ENCODE measurements at regions not wholly inside any gene's neighbourhood (a gene's known extent, or its start where the extent isn't known, plus 50 kb on each side); places are given as distances from the start of the nearest gene placed in this dataset.
"Not testable (repeated sequence)": the region's sequence is repeated elsewhere in the genome, so short reads cannot be mapped to it uniquely, and the experiment has no call there.

DNA sequence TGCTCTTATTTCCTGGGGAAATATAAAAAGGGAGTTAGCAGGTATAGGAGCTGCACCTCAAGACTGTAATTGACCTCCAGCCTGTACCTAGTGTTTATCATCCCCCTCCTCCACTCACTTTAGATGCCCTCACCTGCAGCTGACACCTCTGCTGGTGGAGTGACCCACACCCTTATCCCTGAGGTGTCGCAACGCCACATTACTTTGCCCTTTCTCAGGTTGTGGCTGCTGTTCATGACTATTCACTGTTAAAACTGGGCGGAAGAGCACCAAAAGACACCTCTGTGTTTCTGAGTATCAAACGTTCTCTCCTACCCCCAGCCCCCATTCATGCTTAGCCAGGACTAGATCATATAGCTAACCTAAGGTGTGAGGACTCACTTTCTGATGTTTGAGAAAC, 101.5 kb upstream of the ADAMTS3 start:
- DNase-seq: no peak

DNA sequence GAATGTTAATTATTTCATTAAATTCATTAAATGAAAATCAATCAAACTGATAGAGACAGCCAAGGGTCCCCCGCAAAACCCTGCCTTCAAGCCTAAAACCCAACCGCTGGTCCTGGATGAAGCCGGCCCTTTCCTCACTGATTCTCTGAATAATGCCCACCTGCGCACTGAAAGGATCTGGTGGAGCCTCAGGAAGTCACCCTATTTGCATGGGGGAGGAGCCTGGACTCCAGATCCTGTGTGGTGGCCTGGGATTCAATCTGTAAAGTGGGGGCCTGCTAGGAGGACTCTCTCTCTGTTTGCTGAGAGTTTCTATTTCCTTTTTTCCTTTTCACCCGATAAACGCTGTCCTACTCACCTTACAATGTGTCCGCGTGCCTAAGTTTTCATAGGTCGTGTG, 97.9 kb upstream of the ADAMTS3 start:
- DNase-seq: no peak

DNA sequence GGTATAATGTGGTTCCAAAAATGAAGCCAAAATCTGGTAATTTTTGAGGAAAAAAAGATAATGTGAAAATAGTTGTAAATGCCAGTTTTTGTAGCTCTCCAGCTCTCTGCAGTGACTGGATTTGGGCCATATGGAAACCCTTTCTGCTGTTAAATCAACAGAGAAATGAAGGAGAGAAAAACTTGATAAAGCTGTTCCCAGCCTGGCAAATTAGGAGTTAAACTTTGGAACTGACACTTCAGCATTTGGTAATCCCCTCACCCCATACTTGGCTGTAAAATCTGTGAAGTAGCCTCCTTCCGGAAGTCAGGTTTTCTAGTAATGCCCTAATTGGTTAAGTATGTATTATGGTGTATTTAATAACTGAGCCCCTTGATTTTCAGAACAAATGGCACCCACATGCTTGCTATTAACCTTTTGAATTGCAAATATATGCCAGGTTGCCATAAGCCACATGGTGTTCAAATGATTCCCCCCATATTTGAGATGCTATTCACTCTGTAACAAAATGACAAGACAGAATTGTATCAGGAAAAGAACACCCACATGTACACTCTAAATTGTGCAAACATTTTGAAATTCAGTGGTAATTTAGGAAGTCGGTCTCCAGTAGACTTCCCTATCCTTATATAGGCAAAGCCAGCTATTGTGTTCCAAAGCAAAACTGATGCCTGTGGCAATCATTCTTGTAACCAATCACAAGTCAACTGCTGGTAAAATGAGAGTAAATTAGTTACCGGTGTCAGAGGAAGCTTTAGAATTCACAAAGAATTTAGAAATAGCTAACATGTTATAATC, 96.3 kb upstream of the ADAMTS3 start:
- peak; percentile 39 to 75 for DNase-seq

DNA sequence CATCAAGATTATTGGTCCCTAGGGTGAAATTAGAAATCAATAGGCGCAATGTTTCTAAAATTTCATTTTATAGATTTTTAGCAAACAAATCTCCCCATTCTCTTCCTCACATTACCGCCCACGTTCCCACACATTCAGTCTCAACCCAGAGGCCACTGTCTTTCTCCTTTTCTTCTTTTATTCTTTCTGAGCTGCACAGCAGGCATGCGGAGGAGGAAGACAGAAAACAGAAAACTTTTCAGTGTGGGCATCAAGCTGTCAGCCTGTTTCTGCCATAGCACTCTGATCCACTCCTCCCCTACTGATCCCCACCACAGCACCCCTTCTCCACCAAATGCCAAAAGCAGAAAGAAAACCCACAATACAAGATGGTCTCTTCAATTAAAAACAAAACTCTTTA, 94.8 kb upstream of the ADAMTS3 start:
- DNase-seq: no peak

DNA sequence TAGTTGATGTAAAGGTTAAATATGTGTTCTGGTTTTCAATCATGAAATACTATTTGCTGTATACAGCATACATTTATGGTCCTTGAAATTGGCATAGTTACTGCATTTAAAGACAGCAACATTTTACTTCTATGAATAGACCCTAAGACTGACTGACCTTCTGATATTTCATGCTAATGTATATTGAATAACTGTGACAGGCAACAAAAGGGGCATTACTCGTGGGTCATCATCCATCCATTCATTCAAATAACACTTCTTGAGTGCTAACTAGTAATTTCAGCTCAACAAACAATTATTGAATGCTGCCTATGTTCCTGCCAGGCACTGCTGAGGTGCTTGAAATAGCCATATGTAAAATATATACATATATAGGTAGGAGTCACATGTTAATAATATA, 92.8 kb upstream of the ADAMTS3 start:
- no peak for DNase-seq

DNA sequence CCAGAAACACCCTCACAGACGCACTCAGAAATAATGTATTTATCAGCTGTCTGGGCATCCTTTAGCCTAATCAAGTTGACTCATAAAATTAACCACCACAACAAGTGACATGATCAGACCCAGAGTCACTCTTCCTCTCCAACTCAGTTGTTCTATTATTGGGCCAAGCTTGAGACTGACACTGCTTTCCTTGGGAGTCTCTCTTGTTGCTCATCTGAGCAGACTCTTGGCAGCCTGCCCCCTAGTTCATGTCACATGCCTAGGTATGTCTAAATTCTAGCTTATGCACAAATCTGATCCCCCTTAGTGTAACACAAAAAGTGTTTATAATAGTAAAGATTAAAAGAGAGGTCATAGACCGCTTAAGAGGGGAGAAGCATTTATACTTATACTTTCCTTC, 72.6 kb upstream of the ADAMTS3 start:
- DNase-seq: no peak

DNA sequence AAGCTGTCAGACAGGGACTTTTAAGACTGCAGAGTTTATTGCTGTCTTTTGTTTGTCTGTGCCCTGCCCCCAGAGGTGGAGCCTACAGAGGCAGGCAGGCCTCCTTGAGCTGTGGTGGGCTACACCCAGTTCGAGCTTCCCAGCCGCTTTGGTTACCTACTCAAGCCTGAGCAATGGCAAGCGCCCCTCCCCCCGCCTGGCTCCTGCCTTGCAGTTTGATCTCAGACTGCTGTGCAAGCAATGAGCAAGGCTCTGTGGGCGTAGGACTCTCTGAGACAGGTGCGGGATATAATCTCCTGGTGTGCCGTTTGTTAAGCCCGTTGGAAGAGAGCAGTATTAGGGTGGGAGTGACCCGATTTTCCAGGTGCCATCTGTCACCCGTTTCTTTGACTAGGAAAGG, 67.8 kb upstream of the ADAMTS3 start:
- not testable (repeated sequence) for DNase-seq

DNA sequence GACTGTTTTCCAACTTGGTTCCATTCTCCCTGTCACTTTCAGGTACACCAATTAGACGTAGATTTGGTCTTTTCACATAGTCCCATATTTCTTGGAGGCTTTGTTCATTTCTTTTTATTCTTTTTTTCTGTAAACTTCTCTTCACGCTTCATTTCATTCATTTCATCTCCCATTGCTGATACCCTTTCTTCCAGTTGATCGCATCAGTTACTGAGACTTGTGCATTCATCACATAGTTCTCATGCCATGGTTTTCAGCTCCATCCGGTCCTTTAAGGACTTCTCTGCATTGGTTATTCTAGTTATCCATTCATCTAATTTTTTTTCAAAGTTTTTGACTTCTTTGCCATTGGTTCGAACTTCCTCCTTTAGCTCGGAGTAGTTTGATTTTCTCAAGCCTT, 66.9 kb upstream of the ADAMTS3 start:
- DNase-seq: not testable (repeated sequence)

DNA sequence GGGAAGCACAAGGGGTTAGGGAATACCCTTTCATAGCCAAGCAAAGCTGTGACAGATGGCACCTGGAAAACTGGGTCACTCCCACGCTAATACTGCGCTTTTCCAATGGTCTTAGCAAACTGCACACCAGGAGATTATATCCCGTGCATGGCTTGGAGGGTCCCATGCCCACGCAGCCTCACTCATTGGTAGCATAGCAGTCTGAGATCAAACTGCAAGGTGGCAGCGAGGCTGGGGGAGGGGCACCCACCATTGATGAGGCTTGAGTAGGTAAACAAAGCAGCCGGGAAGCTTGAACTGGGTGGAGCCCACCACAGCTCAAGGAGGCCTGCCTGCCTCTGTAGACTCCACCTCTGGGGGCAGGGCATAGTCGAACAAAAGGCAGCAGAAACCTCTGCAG, 63.2 kb upstream of the ADAMTS3 start:
- DNase-seq: not testable (repeated sequence)

DNA sequence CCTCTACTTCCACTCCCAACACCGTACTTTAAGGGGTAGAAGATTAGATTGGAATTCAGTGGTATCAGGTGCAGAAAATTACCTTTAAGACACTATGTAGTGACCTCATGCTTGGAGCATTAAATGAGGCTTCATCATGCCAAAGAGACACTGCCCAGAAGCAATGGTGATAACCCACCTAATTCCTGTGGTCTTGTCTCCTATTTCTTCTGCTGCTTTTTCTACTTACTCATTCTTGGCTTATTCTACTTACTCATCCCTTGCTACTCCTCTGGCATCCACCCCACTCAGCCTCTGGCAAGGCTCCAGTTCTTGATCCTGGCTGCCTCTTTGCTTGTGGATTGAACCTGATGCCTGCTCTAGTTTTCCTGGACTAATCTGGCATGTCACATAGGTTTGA, 62.3 kb upstream of the ADAMTS3 start:
- DNase-seq: no peak

DNA sequence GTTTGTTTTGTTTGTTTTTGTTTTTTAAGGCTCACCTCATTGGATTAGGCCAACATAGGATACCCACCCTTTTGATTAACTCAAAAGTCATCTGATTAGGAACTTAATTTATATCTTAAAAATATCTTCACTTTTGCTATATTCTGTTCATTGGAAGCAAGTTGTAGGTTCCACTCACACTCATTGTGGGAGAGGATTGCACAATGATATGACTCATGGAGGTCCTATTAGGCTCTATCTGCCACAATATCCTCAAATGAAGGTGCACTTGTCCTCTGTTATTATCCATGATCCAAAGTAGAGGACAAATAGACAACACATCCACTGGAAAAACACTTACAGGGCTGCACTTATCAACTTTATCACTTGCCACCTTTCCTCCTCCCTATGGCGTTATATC, 60.5 kb upstream of the ADAMTS3 start:
- no peak for DNase-seq

DNA sequence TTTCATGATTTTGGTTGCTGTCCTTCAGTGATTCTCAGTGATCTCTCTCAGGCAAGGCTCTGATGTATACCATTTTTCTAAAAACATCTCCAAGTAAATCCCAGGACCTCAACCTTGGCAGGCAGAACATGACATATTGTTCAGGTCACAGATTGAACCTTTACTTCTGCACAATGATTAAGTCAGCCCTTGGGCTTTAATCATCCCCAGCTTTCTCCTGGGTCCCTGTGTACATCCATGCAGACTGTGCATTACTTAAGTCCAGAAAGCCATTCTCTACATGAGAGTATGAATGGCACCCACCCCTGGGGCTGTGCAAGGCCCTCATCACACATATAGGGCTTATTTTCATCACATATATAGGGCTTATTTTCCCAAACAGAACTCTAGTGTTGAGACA, 58.7 kb upstream of the ADAMTS3 start:
- no peak for DNase-seq
